ENCODE measurements at regions not wholly inside any gene's neighbourhood (a gene's known extent, or its start where the extent isn't known, plus 50 kb on each side); places are given as distances from the start of the nearest gene placed in this dataset.
A peak's percentile ranks its signal among the peaks of the same experiment; 100 is the strongest.

DNA sequence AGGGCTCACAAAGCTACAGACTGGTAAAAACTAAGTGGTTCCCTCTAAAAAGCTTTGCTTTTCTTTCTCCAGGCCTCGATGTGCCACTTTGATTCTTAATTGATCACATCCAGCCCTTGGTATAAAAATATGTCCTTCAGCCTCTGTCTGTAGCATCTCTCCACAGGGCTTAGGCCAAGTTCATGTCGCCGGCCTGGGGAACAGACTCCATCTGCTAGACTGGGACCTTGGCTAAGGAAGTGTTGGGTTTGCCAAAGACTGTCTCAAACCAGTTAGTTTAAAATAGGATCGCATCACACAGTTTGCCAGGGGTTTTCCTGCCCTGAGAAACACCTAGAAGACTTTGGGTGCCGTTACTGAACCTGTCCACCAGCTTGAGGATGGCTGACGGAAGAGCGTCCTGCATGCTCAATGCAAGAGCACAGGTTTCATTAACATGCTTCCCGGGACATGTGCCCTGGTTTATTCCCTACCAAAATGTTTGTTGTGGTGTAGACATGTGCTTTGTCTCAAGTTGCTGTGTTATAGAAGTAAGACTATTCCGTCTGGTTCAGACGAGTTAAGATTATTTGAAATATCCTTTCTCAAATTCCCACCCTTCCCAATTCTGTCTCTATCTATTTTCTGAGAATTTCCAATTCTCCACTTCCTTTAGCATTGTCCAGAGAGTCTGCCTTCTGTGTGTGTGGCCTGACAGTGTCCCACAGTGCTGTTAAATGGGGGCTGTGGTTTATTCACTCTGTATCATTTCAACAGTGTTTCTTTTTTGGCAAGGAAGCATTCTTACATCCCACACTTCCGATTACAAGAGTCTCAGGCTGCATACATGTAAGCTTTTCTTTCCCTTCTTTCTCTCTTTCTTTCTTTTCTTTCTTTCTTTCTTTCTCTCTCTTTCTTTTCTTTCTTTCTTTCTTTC, 334.7 kb downstream of the INHBA start:
- no peak overlapping the region for H3K4me3 ChIP-seq (ENCODE audit: low read length)
- TF ChIP-seq, protein P1, sequence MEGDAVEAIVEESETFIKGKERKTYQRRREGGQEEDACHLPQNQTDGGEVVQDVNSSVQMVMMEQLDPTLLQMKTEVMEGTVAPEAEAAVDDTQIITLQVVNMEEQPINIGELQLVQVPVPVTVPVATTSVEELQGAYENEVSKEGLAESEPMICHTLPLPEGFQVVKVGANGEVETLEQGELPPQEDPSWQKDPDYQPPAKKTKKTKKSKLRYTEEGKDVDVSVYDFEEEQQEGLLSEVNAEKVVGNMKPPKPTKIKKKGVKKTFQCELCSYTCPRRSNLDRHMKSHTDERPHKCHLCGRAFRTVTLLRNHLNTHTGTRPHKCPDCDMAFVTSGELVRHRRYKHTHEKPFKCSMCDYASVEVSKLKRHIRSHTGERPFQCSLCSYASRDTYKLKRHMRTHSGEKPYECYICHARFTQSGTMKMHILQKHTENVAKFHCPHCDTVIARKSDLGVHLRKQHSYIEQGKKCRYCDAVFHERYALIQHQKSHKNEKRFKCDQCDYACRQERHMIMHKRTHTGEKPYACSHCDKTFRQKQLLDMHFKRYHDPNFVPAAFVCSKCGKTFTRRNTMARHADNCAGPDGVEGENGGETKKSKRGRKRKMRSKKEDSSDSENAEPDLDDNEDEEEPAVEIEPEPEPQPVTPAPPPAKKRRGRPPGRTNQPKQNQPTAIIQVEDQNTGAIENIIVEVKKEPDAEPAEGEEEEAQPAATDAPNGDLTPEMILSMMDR (IDR thresholded peaks at IDR 0.05; ENCODE audit: insufficient read depth, low read depth, low read length, missing control alignments): no peak
- no peak for DNase-seq (ENCODE audit: low read depth)

- H3K4me3 ChIP-seq (ENCODE audit: low read length): no peak overlapping the region
- TF ChIP-seq, protein P1 (IDR thresholded peaks at IDR 0.05; ENCODE audit: insufficient read depth, low read depth, low read length, missing control alignments): no peak
- DNase-seq (ENCODE audit: low read depth): no peak
These were observed 351.8 kb downstream of the INHBA start for GRCh38 chr7:41351091-41351490.

DNA sequence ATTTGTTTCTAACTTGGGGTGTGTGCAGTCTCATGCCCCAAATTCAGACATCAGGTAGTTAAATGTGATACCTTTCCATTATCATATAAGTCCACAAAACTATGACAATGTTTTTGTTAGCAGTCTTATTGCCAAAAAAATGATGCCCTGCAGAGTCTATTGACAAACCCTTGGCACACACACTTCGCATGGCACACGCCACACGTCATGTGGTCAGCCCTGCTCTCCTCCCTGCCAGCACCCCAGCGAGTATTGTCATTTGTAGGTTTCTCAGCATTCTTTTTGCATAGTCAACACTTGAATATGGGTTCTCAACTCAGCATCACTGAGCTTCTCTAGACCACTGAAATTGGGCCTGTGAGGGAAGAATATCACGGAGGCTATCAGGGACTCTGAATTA, 356.0 kb downstream of the INHBA start:
- no peak overlapping the region for H3K4me3 ChIP-seq (ENCODE audit: low read length)
- TF ChIP-seq, protein P1 (IDR thresholded peaks at IDR 0.05; ENCODE audit: insufficient read depth, low read depth, low read length, missing control alignments): no peak
- no peak for DNase-seq (ENCODE audit: low read depth)

- no peak overlapping the region for H3K4me3 ChIP-seq (ENCODE audit: low read length)
- DNase-seq (ENCODE audit: low read depth): peak; percentile 5
- TF ChIP-seq, protein P1 (IDR thresholded peaks at IDR 0.05; ENCODE audit: insufficient read depth, low read depth, low read length, missing control alignments): no peak
These were observed 362.8 kb downstream of the INHBA start for GRCh38 chr7:41339913-41340676.

DNA sequence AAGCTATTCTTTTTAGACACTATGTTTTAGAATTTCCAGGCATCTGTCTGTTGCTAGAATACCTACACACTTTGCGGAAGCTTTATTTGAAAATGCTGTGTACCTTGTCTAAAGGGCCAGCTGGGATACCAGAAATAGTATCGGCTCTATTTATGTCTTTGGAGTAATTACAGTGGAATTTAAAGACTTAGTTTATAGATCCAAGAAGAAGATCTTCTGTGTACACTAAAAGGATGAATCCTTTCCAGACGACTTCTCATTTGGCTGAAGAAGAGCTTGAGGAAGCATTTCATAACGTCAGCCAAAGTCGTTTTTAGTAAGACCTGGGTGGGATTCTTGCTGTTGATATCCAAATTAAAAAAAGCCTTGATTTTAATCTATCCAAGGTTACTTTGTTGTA, 365.9 kb downstream of the INHBA start:
- TF ChIP-seq, protein P1 (IDR thresholded peaks at IDR 0.05; ENCODE audit: insufficient read depth, low read depth, low read length, missing control alignments): no peak
- no peak overlapping the region for H3K4me3 ChIP-seq (ENCODE audit: low read length)
- no peak for DNase-seq (ENCODE audit: low read depth)

DNA sequence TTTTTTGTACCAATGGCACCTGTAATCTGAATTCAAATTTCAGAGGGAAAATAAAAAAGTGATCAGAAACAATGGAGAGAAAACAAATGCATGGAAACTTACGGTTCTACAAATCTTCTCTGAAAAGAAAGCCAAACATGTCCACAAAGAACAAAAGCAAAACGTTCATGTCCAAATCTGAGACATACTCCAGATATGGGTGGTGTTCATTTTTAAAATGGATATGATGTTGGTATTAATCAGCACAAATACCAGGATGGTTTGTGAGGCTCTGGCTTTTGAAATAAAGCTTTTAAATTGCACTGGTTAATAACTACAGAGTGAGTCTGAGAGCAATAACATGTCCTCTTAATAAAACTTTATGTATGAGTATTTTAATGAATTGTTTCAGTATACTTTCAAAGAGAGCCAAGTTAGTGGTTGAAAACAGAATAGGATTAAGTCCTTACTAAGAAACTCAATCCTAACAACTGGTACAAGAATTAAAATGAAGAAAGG, 366.4 kb downstream of the INHBA start:
- no peak for DNase-seq (ENCODE audit: low read depth)
- TF ChIP-seq, protein P1 (IDR thresholded peaks at IDR 0.05; ENCODE audit: insufficient read depth, low read depth, low read length, missing control alignments): no peak

More for the DNA sequence above, 366.4 kb downstream of the INHBA start:
- H3K4me3 ChIP-seq (ENCODE audit: low read length): no peak overlapping the region
